ENCODE measurements at regions not wholly inside any gene's neighbourhood (a gene's known extent, or its start where the extent isn't known, plus 50 kb on each side); places are given as distances from the start of the nearest gene placed in this dataset.

DNA sequence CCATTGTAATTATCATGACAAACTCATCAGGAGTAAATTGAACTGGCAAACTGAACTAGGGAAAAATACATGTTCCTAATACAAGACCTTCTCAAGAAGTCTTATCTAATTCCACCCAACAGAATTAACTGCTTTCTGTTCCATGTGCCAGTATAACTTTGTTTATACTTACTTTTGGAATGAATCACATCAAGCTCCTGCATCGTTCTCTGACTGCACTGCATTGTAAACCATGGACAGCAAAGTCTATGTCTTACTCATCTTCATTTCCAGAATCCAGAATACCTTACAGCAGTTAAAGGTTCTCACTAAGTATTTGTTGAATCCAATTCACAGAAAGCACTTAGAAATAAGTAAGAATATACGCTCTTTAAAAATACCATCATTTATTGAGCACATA, 102.8 kb downstream of the PLK2 start:
- 80 to 89% methylated on average over 2 of the region's 2 CpGs for WGBS, 2 donors
- no peak for TF ChIP-seq CTCF (IDR thresholded peaks at IDR 0.05)
- TF ChIP-seq POLR2A (IDR thresholded peaks at IDR 0.05) = no peak
- H3K4me3 ChIP-seq (ENCODE audit: low read depth, poor library complexity, severe bottlenecking) = no peak overlapping the region
- DNase-seq (ENCODE audit: low spot score in 2 of 2) = no peak
- intact Hi-C loops (cut with DNase I; ENCODE audit: low total_unique reads) = no loop called here

- TF ChIP-seq POLR2A (IDR thresholded peaks at IDR 0.05) = no peak
- no peak for TF ChIP-seq CTCF (IDR thresholded peaks at IDR 0.05)
- intact Hi-C loops (cut with DNase I; ENCODE audit: low total_unique reads) = no loop called here
- DNase-seq (ENCODE audit: low spot score in 2 of 2) = no peak
- 97 to 98% methylated on average over 4 of the region's 4 CpGs for WGBS, 2 donors
- H3K4me3 ChIP-seq (ENCODE audit: low read depth, poor library complexity, severe bottlenecking) = no peak overlapping the region
Measured at GRCh38 chr5:58356662-58357061, 103.2 kb downstream of the PLK2 start.

GRCh38 chr5:58354827-58355226, 105.1 kb downstream of the PLK2 start:
- no peak overlapping the region for H3K4me3 ChIP-seq (ENCODE audit: low read depth, poor library complexity, severe bottlenecking)
- WGBS, 2 donors = 87 to 92% methylated on average over 2 of the region's 2 CpGs
- intact Hi-C loops (cut with DNase I; ENCODE audit: low total_unique reads) = no loop called here
- no peak for TF ChIP-seq POLR2A (IDR thresholded peaks at IDR 0.05)
- TF ChIP-seq CTCF (IDR thresholded peaks at IDR 0.05) = no peak
- DNase-seq (ENCODE audit: low spot score in 2 of 2) = no peak

- intact Hi-C loops (cut with DNase I; ENCODE audit: low total_unique reads) = no loop called here
- DNase-seq (ENCODE audit: low spot score in 2 of 2) = no peak
- TF ChIP-seq CTCF (IDR thresholded peaks at IDR 0.05) (no peak), POLR2A (IDR thresholded peaks at IDR 0.05) (no peak)
- no peak overlapping the region for H3K4me3 ChIP-seq (ENCODE audit: low read depth, poor library complexity, severe bottlenecking)
Measured at GRCh38 chr5:58353992-58354391, 105.9 kb downstream of the PLK2 start.

DNA sequence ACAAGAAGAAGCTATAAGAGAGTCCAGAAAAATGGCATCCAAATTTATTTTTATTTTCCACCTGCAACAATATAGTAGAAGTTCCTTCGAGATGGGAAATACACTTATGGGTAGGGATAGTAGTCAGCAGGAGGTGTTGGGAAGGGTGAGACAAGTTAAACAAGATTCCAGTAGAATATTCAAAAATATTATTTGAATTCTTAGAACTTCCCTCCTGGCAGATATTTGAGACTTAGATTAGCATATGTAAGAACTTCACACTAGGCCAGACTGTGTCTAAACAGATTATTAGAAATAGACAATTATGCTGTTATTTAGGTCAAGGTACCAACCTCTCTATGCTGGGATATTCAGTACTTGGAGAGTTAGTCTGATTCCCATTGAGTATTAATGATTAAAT, 108.7 kb downstream of the PLK2 start:
- DNase-seq (ENCODE audit: low spot score in 2 of 2) = no peak
- intact Hi-C loops (cut with DNase I; ENCODE audit: low total_unique reads) = no loop called here
- 40 to 78% methylated on average over 1 of the region's 1 CpG for WGBS, 2 donors
- TF ChIP-seq POLR2A (IDR thresholded peaks at IDR 0.05) = no peak
- TF ChIP-seq CTCF (IDR thresholded peaks at IDR 0.05) = no peak
- no peak overlapping the region for H3K4me3 ChIP-seq (ENCODE audit: low read depth, poor library complexity, severe bottlenecking)

DNA sequence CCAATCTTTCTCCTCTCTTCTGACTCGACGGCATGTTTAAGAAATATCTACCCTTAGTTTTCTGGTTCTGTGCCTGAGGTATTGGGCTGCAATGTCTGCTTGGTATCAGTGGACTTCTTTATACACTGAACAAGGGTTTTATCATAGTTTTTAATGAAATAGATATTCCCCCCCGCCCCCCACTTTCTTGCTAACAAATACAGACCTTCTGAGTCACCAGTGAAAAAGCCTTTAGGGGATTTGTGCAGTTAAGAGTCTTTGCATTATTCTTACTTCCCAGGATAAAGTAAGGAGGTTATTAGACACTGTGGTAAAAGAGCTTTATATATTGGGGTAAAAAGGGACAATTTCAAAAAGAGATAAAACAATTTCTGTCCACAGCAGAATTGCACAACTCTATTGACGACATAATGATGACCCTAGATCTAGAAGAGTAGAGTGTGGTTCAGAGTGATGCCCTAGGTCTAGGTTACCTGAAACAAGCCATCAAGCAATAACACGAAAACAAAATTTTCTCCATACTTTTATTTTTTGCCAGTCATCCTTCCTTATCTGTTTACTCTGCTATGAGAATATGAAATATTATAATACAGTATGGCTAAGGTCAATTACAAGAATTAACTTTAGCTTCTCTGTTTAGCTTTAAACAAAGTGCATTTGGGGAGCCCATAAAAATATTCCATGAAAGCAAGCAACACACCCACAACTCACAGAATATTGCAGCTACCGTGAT, 110.7 kb downstream of the PLK2 start:
- intact Hi-C loops (cut with DNase I; ENCODE audit: low total_unique reads) = no loop called here
- no peak for DNase-seq (ENCODE audit: low spot score in 2 of 2)
- TF ChIP-seq POLR2A (IDR thresholded peaks at IDR 0.05) (no peak), CTCF (IDR thresholded peaks at IDR 0.05) (no peak)
- 88 to 89% methylated on average over 6 of the region's 6 CpGs for WGBS, 2 donors
- H3K4me3 ChIP-seq (ENCODE audit: low read depth, poor library complexity, severe bottlenecking) = no peak overlapping the region

All from lower leg skin (tissue), 4 donors.